Esophagus (tissue), 2 donors: ENCODE measurements at regions not wholly inside any gene's neighbourhood (a gene's known extent, or its start where the extent isn't known, plus 50 kb on each side); places are given as distances from the start of the nearest gene placed in this dataset.
"Not testable (repeated sequence)": the region's sequence is repeated elsewhere in the genome, so short reads cannot be mapped to it uniquely, and the experiment has no call there.

Experiments used
- H3K27ac ChIP-seq, 2 donors: one replicate each; pipeline ENCODE4 v1.5.1; 2013; ENCODE audit warnings: low read depth in 2 of 2, mild to moderate bottlenecking in 2 of 2, inconsistent platforms in 1 of 2, low read length in 1 of 2, moderate library complexity in 1 of 2
- H3K27me3 ChIP-seq, 2 donors: one replicate each; pipeline ENCODE4 v1.6.1; 2013; ENCODE audit warnings: low read length in 2 of 2, control low read depth in 1 of 2, mild to moderate bottlenecking in 1 of 2; ENCODE audit not compliant: insufficient read depth in 2 of 2, control insufficient read depth in 1 of 2
- H3K36me3 ChIP-seq, 2 donors: one replicate each; pipeline ENCODE4 v1.6.1; 2013; ENCODE audit warnings: low read length in 1 of 2; ENCODE audit not compliant: control insufficient read depth in 2 of 2, insufficient read depth in 2 of 2
- H3K4me1 ChIP-seq, 2 donors: one replicate each; pipeline ENCODE4 v1.6.1; 2013; ENCODE audit warnings: low read length in 1 of 2; ENCODE audit not compliant: control insufficient read depth in 2 of 2, insufficient read depth in 2 of 2
- H3K4me3 ChIP-seq, 2 donors: one replicate each; pipeline ENCODE4 v1.5.1; 2013; ENCODE audit warnings: low read length in 2 of 2, mild to moderate bottlenecking in 2 of 2, low read depth in 1 of 2, moderate library complexity in 1 of 2
- H3K9me3 ChIP-seq, 2 donors: one replicate each; pipeline ENCODE4 v1.6.1; 2013; ENCODE audit warnings: mild to moderate bottlenecking in 2 of 2, low read depth in 1 of 2, low read length in 1 of 2, moderate library complexity in 1 of 2; ENCODE audit not compliant: control insufficient read depth in 2 of 2, insufficient read depth in 1 of 2
- WGBS, 2 donors: extraction: QIAGEN DNeasy Blood & Tissue Kit; methylation state at CpG; one replicate each; pipeline ENCODE4 v1.1.7; 2013; 5-methylcytosine and 5-hydroxymethylcytosine counted together
- donor health status: healthy with polysubstance abuse.
- donor health status: Bipolar disorder and iron deficiency.

DNA sequence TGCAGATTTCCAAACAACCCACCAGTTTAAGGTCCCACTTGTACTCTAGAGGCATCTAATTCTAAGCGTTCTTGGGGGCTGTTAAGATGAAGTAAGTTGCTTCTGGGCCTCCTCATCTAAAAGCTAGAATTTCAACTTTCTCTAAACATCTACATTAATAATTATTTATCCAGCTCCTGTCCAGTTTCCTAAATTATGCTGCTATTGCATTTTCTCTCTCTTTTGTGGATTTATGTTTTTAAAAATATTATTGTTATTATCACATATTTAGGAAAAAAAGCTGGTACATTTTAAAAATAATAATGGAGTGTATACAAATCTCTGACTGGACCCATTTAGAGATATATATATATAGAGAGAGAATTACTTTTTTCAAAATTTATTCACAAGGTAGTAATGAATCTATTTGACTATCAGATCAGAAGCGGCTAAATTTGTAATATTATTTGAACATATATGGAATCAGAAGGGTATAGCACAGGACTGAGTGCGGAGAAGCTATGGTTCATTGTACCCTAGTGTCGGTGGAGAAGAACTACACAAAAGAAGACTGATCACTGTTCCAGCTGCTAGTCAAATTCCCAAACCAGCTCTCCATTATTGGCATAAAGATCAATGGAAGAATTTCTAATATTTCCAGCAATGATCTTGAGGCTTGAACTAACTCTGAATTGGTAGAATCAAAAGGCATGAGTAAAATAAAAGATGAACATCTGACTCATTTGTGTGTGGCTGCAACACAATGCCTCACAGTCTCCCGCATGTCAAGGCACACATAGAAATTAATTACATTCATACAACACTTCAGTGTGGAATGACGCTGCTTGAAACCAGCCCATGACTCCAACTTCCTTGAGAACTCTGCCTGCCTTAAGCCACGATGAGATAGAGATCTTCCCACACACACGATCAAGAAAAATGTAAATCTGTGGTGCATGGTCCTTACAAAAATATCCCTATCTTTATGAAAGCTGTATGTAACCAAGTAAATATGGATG is 433.4 kb upstream of the OR4E1 start:
- Histone ChIP-seq H3K4me3 (no peak overlapping the region), H3K4me1 (no peaks in the 10 kb centered on the region), H3K27me3 (no peaks in the 10 kb centered on the region), H3K36me3 (no peaks in the 10 kb centered on the region), H3K27ac (no peak overlapping the region), H3K9me3 (no peaks in the 10 kb centered on the region)
- WGBS, 2 donors: 50 to 66% methylated on average over 8 of the region's 8 CpGs

- WGBS, 2 donors: 50 to 61% methylated on average over 4 of the region's 4 CpGs
These were observed 432.0 kb upstream of the OR4E1 start for GRCh38 chr14:22105624-22106006.

DNA sequence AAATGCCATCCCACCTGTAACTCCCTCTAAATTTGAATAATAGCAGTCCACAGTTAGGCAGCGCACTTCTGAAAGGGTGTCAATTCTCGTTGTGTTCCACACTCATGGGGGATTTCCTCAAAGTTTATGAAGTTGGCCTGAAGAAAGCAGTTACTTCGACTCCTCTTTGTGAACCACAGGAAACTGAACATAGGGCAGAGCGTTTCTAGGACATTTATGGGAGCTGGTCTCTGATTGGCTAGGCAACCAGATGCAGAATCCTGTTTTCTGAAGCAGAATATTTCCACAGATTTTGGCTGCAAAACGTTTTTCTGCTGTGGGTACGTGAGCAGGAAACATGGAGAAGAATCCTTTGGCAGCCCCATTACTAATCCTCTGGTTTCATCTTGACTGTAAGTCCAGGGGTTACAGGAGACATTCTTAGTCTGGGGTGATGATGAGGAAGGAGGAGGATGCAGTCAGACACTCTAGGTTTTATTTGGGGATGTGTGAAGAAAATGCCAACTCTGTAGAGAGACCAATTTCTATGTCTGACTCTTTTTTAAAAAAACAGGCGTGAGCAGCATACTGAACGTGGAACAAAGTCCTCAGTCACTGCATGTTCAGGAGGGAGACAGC is 431.5 kb upstream of the OR4E1 start:
- H3K9me3 ChIP-seq: no peaks in the 10 kb centered on the region
- WGBS, 2 donors: 49 to 53% methylated on average over 8 of the region's 8 CpGs
- no peak overlapping the region for H3K4me3 ChIP-seq

More at GRCh38 chr14:22105624-22106006, 432.0 kb upstream of the OR4E1 start:
- Histone ChIP-seq H3K36me3 (no peaks in the 10 kb centered on the region), H3K9me3 (no peaks in the 10 kb centered on the region), H3K27me3 (no peaks in the 10 kb centered on the region), H3K27ac (no peak overlapping the region), H3K4me1 (no peaks in the 10 kb centered on the region), H3K4me3 (no peak overlapping the region)

GRCh38 chr14:22100764-22101120 is 427.1 kb upstream of the OR4E1 start:
- not testable (repeated sequence) for H3K27me3 ChIP-seq, H3K4me3 ChIP-seq, H3K4me1 ChIP-seq, H3K9me3 ChIP-seq, H3K36me3 ChIP-seq, H3K27ac ChIP-seq
- 92 to 95% methylated on average over 13 of the region's 13 CpGs for WGBS, 2 donors

More for the DNA sequence above, 431.5 kb upstream of the OR4E1 start:
- Histone ChIP-seq H3K4me1 (no peaks in the 10 kb centered on the region), H3K27me3 (no peaks in the 10 kb centered on the region), H3K36me3 (no peaks in the 10 kb centered on the region), H3K27ac (no peak overlapping the region)

DNA sequence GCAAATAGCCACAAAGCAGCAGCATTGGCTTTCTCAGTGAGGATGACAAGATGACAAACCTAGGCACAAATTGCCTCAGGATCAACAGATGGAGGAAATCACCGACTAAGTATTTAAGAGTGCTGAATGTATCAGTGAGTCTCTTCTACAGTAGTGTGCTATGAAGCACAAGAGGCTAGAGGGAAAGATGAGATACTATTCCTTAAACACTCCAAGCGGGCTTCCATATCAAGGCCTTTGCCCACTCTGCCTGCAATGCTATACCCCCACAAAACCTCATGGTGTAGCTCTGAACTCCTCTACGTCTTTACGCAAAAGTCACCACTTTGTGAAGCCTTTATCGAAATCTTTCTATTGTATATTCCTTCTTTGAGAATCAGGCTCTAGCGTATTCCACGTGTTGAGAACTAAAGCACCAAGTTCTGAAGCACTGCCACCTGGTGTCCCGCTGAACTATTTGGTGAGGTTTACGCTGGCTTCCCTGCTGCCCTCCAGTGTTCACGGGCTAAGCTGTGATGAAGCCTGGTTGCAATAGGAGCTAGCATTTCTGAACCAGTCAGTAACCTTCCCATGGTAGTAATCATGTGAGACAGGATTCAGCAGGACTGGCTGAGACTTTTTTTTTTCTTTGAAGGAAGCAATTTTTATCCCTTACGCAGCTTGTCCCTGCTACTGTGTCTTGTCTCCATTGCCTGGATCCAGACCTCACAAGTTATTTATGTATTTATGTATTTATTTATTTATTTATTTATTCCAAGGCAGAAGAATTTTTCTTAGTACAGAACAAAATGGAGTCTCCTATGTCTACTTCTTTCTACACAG is 426.5 kb upstream of the OR4E1 start:
- H3K36me3 ChIP-seq: no peaks in the 10 kb centered on the region
- no peaks in the 10 kb centered on the region for H3K27me3 ChIP-seq
- no peak overlapping the region for H3K27ac ChIP-seq
- H3K4me1 ChIP-seq: no peaks in the 10 kb centered on the region
- WGBS, 2 donors: 39 to 44% methylated on average over 11 of the region's 11 CpGs
- H3K9me3 ChIP-seq: no peaks in the 10 kb centered on the region
- H3K4me3 ChIP-seq: no peak overlapping the region

DNA sequence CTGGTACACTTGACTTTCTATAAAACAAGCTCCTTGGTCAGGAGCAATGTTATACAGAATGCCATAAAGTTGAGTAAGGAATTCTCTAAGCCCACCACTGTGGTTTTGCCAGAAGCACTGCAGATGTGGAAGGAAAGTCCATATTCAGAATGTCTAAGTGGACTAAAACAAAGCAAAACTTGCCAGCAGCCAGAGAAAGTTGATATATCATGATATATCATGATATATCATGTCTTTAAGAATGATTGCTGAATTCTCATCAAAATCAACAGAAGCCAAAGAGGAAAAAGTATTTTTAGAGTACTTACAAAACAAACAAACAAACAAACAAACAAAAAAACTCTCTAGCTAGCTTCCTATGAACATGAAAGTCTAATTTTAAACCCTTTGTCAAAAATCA is 424.8 kb upstream of the OR4E1 start:
- no peaks in the 10 kb centered on the region for H3K4me1 ChIP-seq
- no peaks in the 10 kb centered on the region for H3K9me3 ChIP-seq
- no peak overlapping the region for H3K27ac ChIP-seq
- H3K36me3 ChIP-seq: no peaks in the 10 kb centered on the region
- H3K27me3 ChIP-seq: no peaks in the 10 kb centered on the region
- no peak overlapping the region for H3K4me3 ChIP-seq

DNA sequence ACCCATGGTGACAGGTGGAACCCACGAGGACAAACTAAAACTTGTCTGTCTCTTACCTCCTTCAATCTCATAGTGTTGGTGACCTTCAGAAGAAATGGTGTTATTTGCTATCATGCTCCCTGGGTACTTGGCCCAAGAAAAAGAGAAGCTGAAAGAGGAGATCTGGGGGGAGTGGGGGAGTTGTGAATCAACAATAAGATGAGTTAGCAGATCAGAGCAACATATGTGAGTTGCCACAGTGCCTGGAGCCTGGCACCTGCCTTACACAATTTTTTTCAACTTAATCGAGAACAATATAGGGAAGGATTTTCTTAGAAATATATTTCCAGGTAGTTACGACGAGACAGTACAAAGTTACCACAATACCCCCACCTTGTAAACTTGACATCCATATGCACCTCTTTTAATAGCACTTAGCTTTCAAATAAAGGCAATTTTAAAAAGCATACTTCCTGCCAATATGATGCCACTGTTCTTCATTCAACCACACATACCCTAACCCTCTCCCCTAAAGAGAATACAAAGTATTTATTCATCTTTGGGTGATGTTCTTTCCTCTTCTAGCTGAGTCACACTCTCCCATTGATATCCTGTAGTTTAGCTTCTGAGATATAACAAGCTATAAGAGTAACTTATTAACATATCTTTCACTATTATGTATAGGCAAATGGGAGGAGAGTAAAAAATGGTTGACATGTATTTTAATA is 424.1 kb upstream of the OR4E1 start:
- 63 to 67% methylated on average over 4 of the region's 4 CpGs for WGBS, 2 donors
- no peaks in the 10 kb centered on the region for H3K4me1 ChIP-seq

GRCh38 chr14:22097072-22097471 is 423.5 kb upstream of the OR4E1 start:
- no peaks in the 10 kb centered on the region for H3K9me3 ChIP-seq
- no peak overlapping the region for H3K4me3 ChIP-seq
- H3K36me3 ChIP-seq: no peaks in the 10 kb centered on the region
- H3K4me1 ChIP-seq: no peaks in the 10 kb centered on the region
- no peaks in the 10 kb centered on the region for H3K27me3 ChIP-seq
- whole genome bisulfite sequencing, 2 donors: 33 to 37% methylated on average over 5 of the region's 5 CpGs
- peak overlapping the region in 1 of 2 donors; percentile 4 for H3K27ac ChIP-seq

More for the DNA sequence above, 424.1 kb upstream of the OR4E1 start:
- H3K27ac ChIP-seq: peak overlapping the region; percentile 4 to 49
- H3K9me3 ChIP-seq: no peaks in the 10 kb centered on the region
- H3K36me3 ChIP-seq: no peaks in the 10 kb centered on the region
- no peaks in the 10 kb centered on the region for H3K27me3 ChIP-seq
- no peak overlapping the region for H3K4me3 ChIP-seq

GRCh38 chr14:22096514-22096895 is 422.9 kb upstream of the OR4E1 start:
- Histone ChIP-seq H3K27ac (peak overlapping the region; percentile 21 to 31), H3K4me1 (no peaks in the 10 kb centered on the region), H3K9me3 (no peaks in the 10 kb centered on the region), H3K4me3 (no peak overlapping the region), H3K36me3 (no peaks in the 10 kb centered on the region), H3K27me3 (no peaks in the 10 kb centered on the region)
- WGBS, 2 donors: 74% methylated on average over 4 of the region's 4 CpGs
